ENCODE measurements at regions not wholly inside any gene's neighbourhood (a gene's known extent, or its start where the extent isn't known, plus 50 kb on each side); places are given as distances from the start of the nearest gene placed in this dataset.

GRCh38 chr15:98213346-98213979, 253.0 kb downstream of the ARRDC4 start:
- Histone ChIP-seq H3K4me2 (ENCODE audit: low read depth, low read length, poor library complexity, severe bottlenecking) (no peak overlapping the region), H3K27ac (ENCODE audit: low read depth, low read length) (no peak overlapping the region), H3K9ac (ENCODE audit: low read length) (no peak overlapping the region), H4K20me1 (ENCODE audit: low read depth, low read length) (no peaks in the 10 kb centered on the region), H2AFZ (ENCODE audit: low read depth, low read length, severe bottlenecking) (no peak overlapping the region), H3F3A (ENCODE audit: insufficient read depth) (no peaks in the 10 kb centered on the region), H3K9me3 (ENCODE audit: insufficient read depth, low read length) (no peaks in the 10 kb centered on the region), H3K79me2 (ENCODE audit: insufficient read depth, low read length) (no peaks in the 10 kb centered on the region), H3K9me2 (replicated peaks; ENCODE audit: insufficient read depth, low read length) (no peaks in the 10 kb centered on the region), H3K27me3 (ENCODE audit: low read length) (no peaks in the 10 kb centered on the region), H3K36me3 (ENCODE audit: low read length) (no peaks in the 10 kb centered on the region), H3K4me3 (ENCODE audit: insufficient read depth, low read length, poor library complexity, severe bottlenecking) (no peak overlapping the region)
- TF ChIP-seq CTCF (IDR thresholded peaks at IDR 0.05; ENCODE audit: insufficient read depth, low read length, poor library complexity, severe bottlenecking): no peak
- no peak for TF ChIP-seq EZH2phosphoT487 (conservative IDR thresholded peaks at IDR 0.05; ENCODE audit: low read length)

- Histone ChIP-seq H3K27ac (ENCODE audit: low read depth, low read length) (no peak overlapping the region), H2AFZ (ENCODE audit: low read depth, low read length, severe bottlenecking) (no peak overlapping the region), H3F3A (ENCODE audit: insufficient read depth) (no peaks in the 10 kb centered on the region), H3K79me2 (ENCODE audit: insufficient read depth, low read length) (no peaks in the 10 kb centered on the region), H3K9me2 (replicated peaks; ENCODE audit: insufficient read depth, low read length) (no peaks in the 10 kb centered on the region), H4K20me1 (ENCODE audit: low read depth, low read length) (no peaks in the 10 kb centered on the region), H3K4me3 (ENCODE audit: insufficient read depth, low read length, poor library complexity, severe bottlenecking) (no peak overlapping the region), H3K9ac (ENCODE audit: low read length) (no peak overlapping the region), H3K27me3 (ENCODE audit: low read length) (no peaks in the 10 kb centered on the region), H3K36me3 (ENCODE audit: low read length) (no peaks in the 10 kb centered on the region), H3K4me2 (ENCODE audit: low read depth, low read length, poor library complexity, severe bottlenecking) (no peak overlapping the region), H3K9me3 (ENCODE audit: insufficient read depth, low read length) (no peaks in the 10 kb centered on the region)
- TF ChIP-seq CTCF (IDR thresholded peaks at IDR 0.05; ENCODE audit: insufficient read depth, low read length, poor library complexity, severe bottlenecking) (no peak), EZH2phosphoT487 (conservative IDR thresholded peaks at IDR 0.05; ENCODE audit: low read length) (no peak)
These were observed 255.7 kb downstream of the ARRDC4 start for GRCh38 chr15:98216166-98216565.

DNA sequence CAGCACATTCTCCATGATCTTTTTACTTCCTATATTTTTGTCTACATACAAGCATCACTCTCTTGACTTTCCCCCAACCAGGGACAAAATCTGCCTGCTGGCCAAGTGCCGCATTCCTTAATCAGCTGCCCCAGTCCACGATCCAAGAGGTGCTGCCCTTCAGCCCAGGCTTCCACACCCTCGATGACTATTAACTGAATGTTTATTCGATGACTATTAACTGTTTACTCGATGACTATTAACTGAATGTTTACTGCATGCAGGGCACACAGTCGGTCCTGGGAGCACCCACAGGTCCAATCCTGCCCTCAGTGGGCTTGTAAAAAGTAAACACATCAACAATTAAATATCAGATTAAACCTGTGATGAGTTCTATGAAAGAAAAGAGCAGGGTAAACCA, 256.9 kb downstream of the ARRDC4 start:
- no peak for TF ChIP-seq EZH2phosphoT487 (conservative IDR thresholded peaks at IDR 0.05; ENCODE audit: low read length)
- no peak for TF ChIP-seq CTCF (IDR thresholded peaks at IDR 0.05; ENCODE audit: insufficient read depth, low read length, poor library complexity, severe bottlenecking)
- H3K9me3 ChIP-seq (ENCODE audit: insufficient read depth, low read length): no peaks in the 10 kb centered on the region

More for the DNA sequence above, 256.9 kb downstream of the ARRDC4 start:
- H2AFZ ChIP-seq (ENCODE audit: low read depth, low read length, severe bottlenecking): no peak overlapping the region
- no peak overlapping the region for H3K27ac ChIP-seq (ENCODE audit: low read depth, low read length)
- H3K4me2 ChIP-seq (ENCODE audit: low read depth, low read length, poor library complexity, severe bottlenecking): no peak overlapping the region
- no peak overlapping the region for H3K9ac ChIP-seq (ENCODE audit: low read length)
- H4K20me1 ChIP-seq (ENCODE audit: low read depth, low read length): no peaks in the 10 kb centered on the region
- no peaks in the 10 kb centered on the region for H3F3A ChIP-seq (ENCODE audit: insufficient read depth)
- no peaks in the 10 kb centered on the region for H3K9me2 ChIP-seq (replicated peaks; ENCODE audit: insufficient read depth, low read length)
- no peaks in the 10 kb centered on the region for H3K27me3 ChIP-seq (ENCODE audit: low read length)
- no peaks in the 10 kb centered on the region for H3K79me2 ChIP-seq (ENCODE audit: insufficient read depth, low read length)
- no peak overlapping the region for H3K4me3 ChIP-seq (ENCODE audit: insufficient read depth, low read length, poor library complexity, severe bottlenecking)
- H3K36me3 ChIP-seq (ENCODE audit: low read length): no peaks in the 10 kb centered on the region
